Suppressor macrophage (primary cell): ENCODE measurements at regions not wholly inside any gene's neighbourhood (a gene's known extent, or its start where the extent isn't known, plus 50 kb on each side); places are given as distances from the start of the nearest gene placed in this dataset.
A peak's percentile ranks its signal among the peaks of the same experiment; 100 is the strongest.
"Not testable (repeated sequence)": the region's sequence is repeated elsewhere in the genome, so short reads cannot be mapped to it uniquely, and the experiment has no call there.

Experiments used
- DNase-seq, 4 experiments: peaks; one replicate each; pipeline ENCODE4 v3.0.0-alpha.2; 2020 to 2022

DNA sequence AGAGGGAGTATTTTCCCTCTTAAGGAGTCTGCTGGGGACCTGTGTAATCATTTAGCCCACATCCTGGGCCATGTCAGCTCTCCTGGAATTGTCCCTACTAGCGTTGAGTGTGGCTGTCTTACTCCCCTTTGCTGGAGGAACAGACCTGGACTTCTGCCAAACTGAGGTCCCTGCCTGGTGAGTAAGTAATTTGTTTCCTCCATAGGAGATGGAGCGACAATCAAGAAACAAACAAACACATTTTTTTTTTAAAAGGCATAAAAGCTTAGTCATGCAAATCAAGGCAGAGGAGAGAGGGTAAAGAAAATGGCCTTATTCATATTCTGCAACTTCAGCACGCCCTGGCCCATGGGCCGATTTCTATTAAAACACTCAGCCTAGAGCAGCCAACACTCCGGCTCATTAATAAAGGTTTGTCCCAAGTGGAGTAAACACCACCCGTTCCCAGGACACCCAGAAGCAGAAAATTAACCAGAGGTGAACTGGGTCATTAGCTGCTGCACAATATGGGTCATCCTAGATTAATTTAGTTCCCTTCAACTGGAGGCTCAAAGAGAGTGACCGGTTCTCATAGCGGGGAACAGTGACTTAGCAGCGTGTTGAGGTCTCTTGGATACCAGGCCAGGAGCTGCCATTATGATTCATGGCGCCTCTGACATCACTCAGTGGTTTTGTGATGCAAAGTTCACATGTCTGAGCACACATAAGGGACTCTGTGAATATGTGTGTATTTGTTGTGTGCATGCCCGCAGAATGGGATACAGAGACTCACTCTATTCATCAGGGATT lies 165.0 kb upstream of the SULF2 start:
- DNase-seq, result peak in 1 of 4 experiments; percentile 12

DNA sequence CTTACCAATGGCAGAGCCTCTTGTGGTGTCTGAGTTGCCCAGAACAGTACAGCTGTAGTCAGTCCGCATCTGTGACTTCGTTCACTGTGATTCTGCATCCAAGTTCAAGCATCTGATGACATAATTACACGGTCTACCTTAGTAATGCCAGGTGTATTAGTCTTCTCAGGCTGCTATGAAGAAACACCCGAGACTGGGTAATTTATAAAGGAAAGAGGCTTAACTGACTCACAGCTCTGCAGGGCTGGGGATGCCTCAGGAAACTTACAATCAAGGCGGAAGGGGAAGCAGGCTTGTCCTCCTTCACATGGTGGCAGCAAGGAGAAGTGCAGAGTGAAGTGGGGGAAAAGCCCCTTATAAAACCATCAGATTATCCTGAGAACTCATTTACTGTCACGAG lies 163.9 kb upstream of the SULF2 start:
- peak in 1 of 4 experiments; percentile 11 for DNase-seq

DNA sequence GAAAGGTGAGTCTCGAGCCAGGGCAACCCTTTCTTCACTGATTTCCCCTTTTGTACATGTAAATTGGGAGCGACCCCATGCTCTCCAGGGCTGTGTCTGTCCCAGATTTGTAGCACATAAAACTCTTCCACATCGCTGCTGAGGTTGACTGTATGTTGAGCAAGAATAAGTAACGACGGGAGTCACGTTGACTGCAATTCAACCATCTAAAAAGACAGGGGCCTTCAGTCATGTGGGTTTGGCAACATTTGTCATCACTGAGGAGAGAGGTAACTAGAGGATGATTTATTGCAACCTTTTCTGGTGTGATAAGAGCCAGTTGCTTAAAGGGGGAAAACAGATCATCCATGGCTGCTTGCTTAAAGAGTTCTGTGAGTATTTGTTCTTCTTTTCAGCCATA lies 159.4 kb upstream of the SULF2 start:
- peak in 1 of 4 experiments; percentile 23 for DNase-seq

DNA sequence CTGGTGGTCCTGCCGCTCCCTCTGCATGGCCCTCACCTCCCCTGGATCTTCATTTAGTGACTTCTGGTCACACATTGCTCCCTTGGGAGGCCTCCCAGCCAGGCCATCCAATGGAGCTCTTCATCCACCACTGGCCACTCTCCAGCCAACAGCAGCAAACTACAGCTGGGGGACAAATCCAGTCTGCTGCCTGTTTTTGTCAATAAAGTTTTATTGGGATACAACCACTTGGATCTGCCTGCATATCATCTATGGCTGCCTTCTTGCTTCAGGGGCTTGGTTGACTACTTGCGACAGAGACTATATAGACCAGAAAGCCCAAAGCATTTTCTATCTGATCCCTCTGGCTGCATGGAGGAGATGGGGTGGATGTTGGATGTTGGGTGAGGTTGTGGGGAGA lies 156.6 kb upstream of the SULF2 start:
- no peak for DNase-seq

DNA sequence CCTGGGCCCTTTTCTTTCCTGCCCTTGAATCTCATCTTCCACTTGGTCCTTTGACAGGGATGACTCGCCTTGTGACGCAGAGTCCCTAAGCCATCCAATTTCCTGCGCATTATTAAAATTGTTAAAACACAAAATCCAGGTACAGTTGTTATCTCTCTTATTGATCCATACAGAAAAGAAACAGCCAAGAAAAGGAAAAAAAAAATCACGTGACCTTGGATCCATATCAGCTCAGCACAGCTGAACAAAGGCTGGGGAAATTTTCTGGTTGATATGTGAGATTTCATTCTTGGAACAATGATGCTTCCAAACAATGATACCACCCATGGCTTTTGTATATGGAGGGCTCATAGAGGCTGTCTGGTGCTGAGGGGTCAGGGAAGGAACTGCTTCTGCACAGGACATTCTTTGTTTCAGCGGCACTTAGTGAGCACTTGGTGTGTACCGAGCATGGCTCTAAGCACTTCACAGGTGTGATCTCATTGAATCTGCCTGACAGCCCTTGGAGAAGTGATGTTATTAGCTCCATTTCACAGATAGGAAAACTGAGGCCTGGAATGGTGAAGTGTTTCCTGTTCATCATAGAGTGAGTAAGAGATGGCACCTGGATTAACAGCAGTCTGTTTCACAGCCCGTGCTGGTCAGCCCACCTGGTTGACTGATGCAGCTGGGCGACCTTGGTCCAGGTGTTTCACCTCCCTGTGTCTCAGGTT lies 155.0 kb upstream of the SULF2 start:
- DNase-seq, result no peak

DNA sequence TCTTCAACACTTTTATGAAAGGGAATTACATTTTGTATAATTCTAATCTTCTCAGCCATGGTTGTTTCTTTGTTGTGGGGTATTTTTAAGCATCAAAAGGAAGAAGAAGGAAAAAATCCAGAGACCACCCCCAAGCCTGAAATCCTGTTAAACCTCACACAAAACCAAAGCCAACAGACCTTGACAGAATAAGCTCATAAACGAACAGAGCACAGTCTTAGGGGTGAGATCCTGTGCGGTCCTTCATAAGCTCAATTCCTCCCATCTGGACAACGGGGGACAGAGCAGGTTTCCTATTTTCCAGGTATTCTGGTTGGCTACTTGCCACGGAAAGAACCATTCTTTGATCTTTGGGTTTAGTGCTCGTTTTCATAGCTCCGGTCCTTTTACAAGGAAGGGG lies 151.3 kb upstream of the SULF2 start:
- no peak for DNase-seq

DNA sequence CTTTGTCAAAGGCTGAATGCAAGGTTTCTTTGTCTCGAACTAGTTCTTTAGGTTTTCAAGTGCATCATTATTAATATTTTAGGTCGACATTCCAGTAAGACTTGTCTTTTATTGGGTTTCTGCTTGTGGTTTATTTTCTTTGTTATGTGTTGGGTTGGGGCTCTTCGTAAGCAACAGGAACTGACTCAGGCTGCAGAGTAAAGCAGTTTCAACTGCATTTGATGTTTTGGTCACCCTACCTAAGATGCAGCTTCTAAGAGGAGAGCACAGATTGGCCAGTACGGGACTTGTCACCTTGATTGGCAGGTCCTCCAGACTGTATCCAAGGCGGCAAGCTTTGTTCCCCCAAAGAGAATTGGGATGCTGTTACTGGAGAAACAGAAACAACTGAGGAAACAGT lies 149.5 kb upstream of the SULF2 start:
- DNase-seq, result no peak

DNA sequence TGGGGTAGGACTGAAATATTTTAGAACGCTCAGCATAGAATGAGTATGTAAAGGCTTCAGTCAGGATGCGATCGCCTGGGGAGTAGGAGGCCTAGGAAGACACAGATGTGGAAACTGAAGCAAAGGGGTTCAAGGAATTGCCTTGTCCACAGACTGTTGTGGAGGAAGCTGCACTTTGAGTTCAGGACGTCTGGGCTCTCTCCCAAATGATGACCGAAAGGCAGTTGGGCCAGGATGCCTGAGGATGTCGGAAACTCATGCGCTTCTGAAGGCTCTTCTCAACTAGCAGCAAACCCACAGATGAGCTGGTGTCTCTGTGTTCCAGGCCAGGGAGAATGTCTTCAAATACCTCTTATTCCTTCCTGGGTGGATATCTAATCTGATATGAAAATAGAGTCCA lies 146.2 kb upstream of the SULF2 start:
- no peak for DNase-seq

DNA sequence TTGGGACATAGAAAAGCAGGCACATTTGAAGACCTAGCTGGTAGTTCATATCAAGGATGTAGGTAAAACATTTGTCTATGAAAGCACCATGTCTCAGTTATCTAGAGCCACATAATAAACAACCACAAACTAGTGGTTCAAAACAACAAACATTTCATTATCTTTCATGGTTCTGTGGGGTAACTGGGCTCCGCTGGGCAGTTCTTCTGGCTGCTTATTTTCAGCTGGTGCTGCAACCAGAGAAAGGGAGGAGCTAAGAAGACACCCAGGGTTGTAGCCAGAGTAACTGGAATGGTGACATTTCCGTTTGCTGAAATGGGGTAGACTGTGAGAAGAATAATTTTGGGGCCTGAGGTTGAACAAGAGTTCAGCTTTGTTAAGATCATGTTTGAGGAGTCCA lies 145.7 kb upstream of the SULF2 start:
- DNase-seq, result no peak

DNA sequence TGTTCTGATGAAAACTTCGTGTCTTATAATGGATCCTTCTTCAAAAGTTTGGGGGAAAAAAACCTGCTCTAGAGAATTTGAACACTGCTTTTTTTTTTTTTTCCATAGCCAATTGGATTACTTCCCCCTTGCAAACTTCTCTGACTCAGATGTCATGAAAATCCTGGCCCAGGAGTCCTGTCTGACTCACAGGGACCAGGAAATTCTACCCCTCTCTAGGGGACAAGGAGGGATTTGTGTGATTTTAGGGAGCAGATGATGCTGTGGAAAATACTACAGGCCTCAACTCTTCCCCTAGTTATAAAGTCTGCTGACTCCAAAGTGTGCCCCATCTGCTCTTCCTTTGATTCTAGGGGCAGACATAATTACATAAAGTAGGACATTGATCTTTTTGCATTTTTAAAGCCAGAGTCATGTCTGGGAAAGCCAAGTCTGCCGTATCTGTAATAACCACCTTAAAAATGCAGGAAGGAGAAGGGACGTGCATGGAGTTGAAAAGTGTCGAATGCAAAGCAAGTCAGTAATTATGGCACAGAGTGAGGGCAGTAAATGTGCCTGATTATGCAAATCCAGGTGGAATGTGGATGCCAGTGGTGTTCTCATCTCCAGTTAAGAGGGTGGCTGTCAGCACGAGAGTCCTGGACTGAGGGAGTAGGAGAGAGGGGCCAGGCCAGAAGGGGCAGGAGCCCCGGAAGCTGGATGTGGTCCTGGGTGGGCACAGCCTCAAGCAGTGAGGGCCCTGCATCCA lies 144.3 kb upstream of the SULF2 start:
- DNase-seq, result peak in 1 of 4 experiments; percentile 12

DNA sequence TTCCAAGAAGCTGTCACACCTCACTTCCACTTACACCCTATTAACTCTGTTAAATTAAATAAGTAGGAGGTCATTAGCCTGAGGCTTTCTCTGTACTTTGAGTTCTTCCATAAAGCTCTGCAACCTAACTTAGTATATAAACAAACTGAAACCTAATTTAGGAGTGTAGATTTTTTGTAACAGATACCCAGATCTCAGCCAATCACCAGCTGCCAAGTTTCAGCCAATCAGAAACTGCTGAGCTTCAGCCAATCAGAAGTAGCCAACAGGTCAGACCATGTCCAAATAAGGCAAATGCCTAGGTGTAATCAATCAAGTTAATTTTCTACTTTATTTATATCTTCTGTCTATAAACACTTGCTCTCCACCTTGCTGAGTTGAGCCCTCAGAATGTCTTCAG lies 142.7 kb upstream of the SULF2 start:
- no peak for DNase-seq

DNA sequence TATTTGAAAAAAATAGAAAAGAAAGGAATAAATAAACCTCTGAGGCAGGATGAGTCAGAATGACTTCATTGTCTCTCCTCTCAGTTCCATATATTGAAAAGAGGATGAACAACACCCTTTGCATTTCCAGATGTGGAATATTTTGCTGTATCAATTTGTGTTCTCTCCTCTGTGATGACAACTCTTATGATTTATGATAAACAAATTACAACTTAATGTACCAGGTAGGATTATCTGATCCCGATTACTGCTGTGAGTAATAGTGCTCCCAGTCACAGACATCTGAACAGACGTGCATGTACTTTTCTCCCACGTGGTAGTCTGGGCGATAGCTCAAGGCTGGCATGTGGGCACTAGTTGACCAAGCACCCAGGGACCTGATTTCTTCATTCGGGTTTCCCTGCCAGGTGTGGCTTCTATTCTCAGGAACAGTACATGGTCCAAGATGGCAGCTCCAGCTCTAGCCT lies 142.1 kb upstream of the SULF2 start:
- DNase-seq, result no peak

DNA sequence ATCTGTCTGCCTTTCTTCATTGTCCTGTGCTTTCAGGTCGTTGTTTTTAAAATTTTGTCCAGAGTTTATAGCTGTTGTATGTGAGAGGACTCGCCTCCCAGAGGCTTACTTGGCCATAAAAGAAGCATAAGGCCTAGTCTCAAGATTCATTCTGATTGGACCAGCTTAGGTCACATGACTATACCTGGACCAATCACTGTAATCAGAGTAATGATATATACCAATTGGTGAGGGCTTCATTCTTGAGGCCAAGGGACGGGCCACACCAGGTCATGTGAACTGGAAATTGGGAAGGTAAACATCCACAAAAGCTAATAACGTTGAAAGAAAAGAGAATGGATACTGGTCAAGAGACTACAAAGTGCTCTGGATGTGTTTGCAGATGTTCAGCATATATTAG lies 141.4 kb upstream of the SULF2 start:
- DNase-seq, result no peak

DNA sequence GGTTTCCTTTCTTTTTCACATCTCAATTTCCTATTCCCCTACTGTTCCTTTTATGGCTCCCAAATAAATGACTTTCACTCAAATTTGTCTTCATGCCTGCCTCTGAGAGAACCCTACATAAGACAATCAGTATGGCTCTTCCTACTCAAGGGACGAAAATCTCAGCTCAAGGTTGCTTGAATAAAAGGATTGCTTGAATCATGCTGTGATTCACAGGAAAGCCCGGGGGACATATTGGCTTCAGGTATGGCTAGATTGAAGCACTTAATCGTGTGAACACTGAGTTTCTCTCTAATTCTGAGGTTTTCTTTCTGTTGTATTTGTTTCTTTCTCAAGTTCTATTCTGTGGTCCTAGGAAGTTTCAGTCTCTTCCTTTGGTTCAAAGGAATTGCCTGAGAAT lies 140.3 kb upstream of the SULF2 start:
- no peak for DNase-seq

DNA sequence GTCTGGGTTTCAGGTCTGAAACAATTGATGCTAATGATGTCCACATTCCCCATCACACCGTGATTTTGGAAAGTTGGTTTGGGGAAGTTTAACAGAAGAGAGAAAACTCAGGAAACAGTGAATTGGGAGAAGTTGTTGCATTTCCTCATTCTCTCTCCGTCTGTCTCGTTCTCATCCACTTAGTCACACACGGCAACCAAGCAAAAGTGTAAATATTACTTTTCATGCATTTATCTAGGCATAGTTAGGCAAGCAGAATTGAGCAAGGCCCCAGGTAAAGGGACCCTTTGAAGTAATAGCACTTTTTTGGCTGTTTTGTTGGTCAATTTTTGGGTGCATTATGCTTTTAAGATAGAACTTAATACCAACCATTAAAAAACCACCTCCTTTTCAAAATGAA lies 137.0 kb upstream of the SULF2 start:
- peak in 2 of 4 experiments; percentile 4 to 34 for DNase-seq

DNA sequence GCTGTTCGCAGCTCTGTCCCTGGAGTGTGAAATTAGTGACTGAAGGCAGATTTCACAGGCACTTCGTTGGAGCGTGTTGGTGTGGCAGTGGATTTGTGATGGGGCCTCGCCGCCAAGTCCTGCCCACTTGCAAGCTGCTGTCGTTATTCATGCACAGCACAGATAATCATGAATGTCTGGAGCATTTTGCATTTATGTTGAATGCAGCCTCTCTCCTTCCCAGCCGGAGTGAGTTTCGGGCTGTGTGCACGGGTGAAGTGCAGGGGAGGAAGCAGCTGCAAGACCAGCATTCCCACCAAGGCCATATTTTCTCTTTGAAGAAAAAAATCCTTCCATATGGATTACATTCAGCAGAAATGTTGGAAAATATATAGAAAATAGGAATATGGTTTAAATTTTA lies 136.5 kb upstream of the SULF2 start:
- DNase-seq, result not testable (repeated sequence)

DNA sequence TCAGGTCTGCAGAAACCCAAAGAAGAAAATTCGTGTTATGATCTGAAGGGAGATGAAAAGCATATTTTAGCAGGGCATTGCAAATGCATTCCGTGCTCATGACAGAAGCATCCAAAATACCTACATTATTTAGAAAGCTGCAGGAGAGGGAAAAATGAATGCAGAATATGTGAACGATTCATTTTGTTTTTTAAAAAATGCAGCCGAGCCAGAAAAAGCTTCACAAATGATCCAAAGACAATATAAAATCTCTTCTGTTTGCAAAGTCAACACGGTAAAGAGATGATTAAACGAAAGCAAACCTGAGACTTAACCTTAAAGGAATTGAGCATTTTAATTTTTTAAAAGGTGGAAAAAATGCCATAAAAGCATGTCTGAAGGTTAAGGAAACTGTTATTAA lies 136.1 kb upstream of the SULF2 start:
- no peak for DNase-seq

DNA sequence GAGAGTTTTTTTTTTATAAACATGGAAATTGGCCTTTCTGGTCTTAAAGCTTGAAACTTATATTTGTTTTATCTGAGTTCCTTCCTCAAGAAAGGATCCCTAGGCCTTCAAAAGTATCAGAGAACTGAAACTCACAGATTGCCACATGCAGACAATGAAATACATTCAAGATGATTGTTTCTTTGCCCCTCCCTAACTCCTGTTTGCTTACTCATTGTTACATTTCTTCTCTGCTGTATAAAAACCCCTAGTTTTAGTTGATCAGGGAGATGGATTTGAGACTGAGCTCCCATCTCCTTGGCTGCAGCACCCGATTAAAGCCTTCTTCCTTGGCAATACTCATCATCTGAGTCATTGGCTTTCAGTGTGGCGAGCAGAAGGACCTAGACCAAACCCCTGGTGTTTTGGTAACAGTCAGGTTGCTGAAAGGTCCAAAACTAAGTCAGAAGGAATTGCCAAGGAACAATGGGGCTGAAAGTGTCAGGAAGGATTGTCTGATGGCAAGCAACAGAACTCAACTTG lies 132.3 kb upstream of the SULF2 start:
- DNase-seq, result no peak

DNA sequence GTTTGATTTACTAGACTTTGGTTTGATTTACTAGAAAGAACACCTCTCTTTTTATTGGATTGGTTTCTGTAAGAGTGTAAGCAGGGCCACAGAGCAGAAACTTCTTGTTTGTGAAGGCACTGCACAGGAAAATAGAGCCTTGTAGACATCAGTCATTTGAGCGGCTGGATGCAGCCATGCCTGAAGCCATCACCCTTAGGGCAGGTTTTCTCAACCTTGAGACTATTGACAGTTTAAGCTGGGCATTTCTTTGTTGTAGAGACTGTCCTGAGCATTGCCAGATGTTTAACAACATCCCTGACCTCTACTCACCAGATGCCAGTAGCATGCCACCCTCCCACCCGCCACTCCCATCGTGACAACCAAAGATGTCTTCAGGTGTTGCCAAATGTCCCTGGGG lies 130.2 kb upstream of the SULF2 start:
- no peak for DNase-seq

DNA sequence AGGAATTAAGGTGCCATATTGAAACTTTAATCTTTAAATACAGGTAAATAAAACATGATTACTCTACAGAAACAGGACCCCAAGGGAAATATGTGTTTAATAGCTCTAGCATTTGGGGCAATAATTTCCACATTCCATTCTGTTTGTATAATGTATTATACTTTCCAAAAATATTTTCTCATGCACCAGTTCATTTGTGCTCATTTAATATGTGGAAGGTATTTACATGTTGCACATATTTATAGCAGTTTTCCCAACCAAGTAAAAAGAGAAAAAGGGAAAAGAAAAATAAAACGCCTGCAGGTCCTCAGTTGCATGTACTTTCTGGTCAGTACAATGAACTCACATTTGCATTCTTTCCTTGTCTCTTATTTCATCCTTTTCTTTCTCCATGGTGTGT lies 129.5 kb upstream of the SULF2 start:
- no peak for DNase-seq

DNA sequence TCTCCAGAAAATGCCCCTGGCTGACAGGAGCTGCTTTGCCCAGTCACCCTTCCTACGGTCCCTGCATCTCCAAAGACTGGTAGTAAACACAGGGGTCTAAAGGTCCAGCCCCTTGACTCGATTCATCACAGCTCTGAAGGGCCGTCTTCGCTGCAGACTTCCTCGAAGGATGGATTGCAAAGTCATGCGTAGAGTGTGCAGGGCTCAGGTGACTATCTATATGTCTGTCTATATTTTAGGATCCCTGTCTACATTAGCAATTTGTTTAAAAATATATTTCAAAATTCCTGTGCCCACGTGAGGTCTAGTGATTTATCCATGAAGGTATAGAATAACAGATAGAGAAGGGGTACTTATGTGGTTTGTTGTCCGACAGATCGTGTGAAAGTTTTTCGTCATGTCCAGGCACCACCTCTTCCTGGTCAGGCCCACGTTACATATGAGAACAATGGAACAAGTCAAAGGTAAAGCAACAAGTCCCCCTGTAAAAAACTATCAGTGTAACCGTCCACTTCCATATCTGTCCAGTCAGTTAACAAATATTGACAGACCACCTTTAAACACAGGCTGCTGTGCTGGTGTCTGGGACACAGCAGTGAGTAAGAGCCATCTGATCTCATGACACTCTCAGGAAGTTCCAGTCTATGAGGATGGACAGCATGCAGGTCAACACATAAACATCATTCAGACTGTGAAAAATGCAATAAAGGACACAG lies 127.7 kb upstream of the SULF2 start:
- not testable (repeated sequence) for DNase-seq

DNA sequence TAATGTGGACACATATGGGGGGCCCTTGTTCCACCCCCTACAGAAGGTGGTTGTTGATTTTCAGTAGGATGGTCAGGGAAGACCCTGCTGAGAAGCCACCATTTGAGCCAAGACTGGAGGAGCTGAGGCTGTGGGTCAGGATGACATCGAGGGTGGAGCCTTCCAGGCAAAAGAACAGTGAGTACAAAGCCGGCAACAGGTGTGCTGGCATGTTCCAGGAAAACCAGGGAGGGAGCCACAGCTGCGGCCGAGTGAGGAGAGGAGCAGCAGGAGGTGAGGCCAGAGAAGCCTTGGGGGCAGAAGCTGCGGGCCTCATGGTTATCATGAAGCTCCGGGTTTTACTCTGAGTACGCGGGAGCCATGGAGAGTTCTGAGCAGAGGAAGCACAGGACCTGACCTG lies 126.9 kb upstream of the SULF2 start:
- DNase-seq, result not testable (repeated sequence)
